ENCODE measurements at regions not wholly inside any gene's neighbourhood (a gene's known extent, or its start where the extent isn't known, plus 50 kb on each side); places are given as distances from the start of the nearest gene placed in this dataset.
"Not testable (repeated sequence)": the region's sequence is repeated elsewhere in the genome, so short reads cannot be mapped to it uniquely, and the experiment has no call there.

DNA sequence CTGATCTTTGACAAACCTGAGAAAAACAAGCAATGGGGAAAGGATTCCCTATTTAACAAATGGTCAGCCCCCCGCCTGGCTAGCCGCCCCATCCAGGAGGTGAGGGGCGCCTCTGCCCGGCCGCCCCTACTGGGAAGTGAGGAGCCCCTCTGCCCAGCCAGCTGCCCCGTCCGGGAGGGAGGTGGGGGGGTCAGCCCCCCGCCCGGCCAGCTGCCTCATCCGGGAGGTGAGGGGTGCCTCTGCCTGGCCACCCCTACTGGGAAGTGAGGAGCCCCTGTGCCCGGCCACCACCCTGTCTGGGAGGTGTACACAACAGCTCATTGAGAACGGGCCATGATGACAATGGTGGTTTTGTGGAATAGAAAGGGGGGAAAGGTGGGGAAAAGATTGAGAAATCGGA lies 717.1 kb downstream of the COL12A1 start:
- not testable (repeated sequence) for DNase-seq (ENCODE audit: low read depth)

DNA sequence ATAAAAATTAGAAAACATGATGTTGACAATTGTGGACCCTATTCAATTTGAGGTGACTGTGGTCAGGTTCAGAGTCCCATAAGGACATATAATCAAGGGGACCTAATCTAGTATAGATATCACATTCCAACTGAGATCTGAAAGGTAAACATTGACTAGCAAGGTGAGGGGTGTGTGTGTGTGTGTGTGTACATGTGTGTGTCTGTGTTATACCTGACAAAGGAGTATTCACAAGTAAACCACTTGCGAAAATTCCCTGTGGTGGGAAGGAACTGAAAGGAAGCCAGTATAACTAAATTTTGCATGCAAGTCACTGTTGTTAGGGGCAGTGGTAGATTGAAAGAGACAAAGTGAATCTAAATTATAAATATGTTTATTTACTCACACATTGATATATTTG lies 723.7 kb downstream of the COL12A1 start:
- DNase-seq (ENCODE audit: low read depth): no peak

DNA sequence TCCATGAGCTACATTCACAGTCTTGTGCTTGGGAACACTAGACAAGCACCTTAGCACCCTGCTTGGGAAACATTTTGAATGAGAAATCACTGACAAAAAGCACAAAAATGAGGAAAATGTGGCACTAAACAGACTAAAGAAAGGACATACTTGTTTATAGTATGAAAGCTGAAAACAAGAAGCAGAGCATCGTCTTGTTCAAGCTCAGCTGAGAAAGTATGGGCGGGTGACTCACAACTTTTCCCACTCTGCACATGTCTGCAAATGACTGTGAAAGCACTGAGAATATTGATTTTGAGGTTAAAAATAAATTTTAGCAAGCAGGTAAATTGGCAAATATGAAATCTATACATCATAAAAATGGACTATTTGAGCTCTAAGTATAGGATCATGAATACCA lies 725.3 kb downstream of the COL12A1 start:
- no peak for DNase-seq (ENCODE audit: low read depth)

DNA sequence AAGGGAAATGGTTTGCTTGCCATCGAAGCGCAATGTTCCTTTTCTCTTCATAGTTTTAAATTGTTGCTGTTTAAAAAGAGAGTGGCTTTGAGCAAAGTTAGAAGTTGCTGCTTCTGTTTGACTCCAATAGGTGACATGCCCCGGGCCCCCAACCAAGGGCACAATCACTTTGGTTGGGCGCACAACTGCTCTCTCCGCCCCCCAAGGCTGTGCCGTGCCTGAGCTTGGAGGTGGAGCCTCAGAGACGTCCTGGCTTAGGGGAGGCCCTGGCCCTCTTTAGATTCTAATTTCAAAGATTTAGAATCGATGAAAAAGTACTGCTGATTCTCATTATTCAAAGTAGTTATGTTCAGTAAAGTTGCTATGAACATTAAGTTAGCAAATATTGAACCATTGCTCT lies 725.9 kb downstream of the COL12A1 start:
- no peak for DNase-seq (ENCODE audit: low read depth)

DNA sequence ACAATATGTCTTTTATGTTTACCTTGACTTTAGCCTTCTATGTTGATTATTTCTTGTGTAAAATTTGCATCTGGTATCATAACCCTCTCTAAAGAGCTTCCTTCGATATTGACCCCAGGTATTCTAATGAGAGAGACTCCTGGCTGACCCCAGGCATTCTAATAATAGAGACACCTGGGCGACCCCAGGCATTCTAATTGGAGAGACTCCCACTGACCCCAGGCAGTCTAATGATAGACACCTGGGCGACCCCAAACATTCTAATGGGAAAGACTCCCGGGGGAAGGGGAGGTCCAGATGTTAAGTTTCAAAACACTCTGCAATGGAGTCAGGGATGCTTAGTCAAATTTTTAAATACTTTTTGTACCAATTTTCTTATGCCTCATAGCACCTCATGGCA lies 726.4 kb downstream of the COL12A1 start:
- no peak for DNase-seq (ENCODE audit: low read depth)

DNA sequence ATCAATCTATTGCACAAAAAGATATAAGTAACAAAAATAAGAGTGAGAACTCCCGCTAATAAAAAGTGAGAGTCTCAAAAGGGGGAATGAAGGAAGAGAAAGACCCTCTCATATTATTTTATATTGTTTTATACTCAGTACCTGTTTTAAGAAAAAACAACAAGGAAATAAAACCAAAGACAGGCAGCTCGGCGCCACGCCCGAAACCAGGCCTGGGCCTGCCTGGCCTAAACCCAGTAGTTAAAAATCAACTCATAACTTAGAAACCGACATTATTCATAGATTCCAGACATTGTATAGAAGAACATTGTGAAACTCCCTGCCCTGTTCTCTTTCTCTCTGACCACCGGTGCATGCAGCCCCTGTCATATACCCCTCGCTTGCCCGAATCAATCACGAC lies 731.8 kb downstream of the COL12A1 start:
- not testable (repeated sequence) for DNase-seq (ENCODE audit: low read depth)

DNA sequence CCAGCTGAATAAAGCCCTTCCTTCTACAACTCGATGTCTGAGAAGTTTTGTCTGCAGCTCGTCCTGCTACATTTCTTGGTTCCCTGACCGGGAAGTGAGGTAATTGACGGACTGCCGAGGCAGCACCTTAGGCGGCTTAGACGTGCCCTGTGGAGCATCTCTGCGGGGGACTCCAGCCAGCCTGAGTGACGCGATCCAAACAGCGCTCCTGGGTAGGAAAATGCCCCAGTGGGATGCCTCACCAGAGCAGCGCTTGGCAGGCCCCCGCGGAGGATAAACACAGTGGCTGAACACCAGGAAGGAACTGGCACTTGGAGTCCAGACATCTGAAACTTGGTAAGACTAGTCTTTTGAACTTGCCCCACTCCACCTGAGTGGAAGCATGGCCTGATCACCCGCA lies 737.3 kb downstream of the COL12A1 start:
- DNase-seq (ENCODE audit: low read depth): not testable (repeated sequence)

DNA sequence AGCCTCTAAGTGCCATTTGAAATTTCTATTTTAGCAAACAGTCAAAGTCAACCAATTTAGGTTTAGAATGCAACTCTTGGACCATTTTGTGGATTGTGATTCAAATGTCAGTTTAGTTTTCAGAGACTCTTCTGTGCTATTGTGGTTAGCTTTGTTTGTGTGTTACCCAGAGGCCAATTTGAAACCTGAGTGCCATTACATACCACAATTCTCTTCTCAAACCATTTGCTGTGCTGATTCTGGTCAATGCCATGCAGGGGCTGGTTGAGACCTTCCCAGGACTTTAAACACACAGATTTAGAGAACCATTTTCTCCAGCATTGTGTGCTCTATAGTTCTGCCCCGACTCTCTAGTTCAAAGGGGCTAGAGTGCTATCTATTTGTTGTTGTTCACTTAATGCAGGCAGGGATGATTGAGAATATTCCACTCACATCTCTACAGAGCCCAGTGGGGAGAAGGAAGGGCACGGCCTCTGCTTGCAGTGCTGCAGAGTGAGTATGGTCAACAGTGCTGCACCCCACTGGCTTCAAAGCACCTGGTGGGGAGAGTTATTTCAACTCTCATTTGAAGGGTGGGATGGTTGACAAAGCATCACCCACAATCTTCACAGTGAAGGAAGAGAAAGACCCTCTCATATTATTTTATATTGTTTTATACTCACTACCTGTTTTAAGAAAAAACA lies 738.2 kb downstream of the COL12A1 start:
- no peak for DNase-seq (ENCODE audit: low read depth)

DNA sequence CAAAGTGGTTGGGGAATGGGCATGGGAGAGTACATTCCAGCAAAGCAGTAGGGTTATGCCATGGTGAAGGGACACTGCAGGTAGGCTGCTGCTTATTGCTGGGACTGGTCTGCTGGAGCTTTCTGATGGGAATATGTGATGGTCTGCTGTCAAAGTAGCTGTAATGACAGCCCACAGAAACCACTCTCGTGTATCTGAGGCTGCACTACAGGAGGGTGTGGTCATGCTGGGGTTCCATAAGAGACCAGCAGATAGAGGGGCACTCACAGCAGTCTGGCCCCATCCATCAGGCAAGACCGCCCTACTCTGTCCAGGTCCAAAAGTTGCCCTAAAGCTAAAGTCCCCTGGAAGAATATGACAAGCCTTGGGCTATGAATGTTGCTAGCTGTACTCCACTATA lies 739.3 kb downstream of the COL12A1 start:
- no peak for DNase-seq (ENCODE audit: low read depth)

DNA sequence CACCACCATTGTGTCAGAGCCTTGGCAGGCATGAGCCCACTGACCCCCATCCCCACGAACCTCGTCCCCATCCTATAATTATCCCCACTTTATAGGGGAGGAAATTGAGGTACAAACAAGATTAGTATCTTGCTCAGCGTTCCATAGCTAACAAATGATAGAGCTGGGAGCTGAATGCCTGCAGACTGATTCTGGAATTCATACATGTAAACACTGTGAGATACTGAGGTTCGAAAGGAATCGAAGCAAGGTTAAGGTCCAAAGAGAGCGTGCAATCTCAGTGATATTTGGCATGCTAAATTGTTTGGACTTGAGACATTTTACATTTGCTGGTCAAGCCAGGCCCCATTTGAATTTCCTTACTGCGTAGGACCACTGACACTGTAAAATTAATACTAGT lies 746.6 kb downstream of the COL12A1 start:
- no peak for DNase-seq (ENCODE audit: low read depth)

DNA sequence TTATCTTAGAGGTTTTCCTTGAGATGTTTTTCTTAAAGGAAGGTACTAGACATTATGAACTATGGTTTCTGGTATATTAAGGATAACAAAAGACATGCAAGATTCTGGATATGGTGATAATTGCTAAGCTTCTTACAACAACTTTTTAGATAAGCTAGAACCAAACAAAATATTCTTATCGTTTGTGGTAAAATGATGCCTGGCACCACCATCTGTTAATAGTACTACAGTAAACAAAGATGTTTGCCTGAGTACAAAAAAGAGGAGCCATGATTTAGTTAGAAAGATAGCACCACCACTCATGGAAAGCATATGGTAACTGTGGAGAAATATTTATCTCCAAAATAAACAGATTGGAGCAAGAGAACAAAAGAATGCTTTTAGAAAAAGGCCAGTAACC lies 747.3 kb downstream of the COL12A1 start:
- no peak for DNase-seq (ENCODE audit: low read depth)

DNA sequence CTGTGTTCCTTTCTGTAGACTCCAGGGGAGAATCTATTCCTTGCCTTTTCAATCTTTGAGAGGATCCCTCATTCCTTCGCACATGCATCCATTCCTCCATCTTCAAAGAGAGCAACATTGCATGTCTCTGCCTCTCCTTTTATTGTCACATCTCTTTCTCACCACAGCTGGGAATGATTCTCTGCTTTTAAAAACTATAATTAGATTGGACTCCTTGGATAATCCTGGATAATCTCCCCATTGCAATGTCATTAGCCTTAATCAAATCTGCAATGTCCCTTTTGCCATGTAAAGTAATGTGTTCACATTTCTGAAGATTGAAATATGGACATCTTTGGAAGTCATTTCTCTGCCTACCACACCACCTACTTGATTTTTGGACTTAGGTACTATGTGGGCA lies 750.1 kb downstream of the COL12A1 start:
- no peak for DNase-seq (ENCODE audit: low read depth)

DNA sequence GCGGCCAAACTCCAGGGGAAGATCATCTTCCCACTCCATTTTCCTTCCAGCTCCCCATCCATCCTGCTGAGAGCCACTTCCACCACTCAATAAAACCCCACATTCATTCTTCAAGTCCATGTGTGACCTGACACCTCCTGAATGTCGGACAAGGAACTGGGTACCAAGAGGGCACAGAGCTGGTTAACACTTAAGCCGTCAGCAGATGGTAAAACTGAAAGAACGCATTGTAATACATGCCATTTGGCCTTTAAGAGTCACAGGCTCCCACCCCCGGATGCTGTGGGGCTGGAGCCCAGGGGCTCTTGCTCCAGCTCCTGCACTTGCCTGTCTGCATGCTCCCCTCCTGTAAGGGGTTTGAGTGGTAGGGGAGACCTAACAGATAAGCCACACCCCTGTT lies 753.9 kb downstream of the COL12A1 start:
- DNase-seq (ENCODE audit: low read depth): no peak

DNA sequence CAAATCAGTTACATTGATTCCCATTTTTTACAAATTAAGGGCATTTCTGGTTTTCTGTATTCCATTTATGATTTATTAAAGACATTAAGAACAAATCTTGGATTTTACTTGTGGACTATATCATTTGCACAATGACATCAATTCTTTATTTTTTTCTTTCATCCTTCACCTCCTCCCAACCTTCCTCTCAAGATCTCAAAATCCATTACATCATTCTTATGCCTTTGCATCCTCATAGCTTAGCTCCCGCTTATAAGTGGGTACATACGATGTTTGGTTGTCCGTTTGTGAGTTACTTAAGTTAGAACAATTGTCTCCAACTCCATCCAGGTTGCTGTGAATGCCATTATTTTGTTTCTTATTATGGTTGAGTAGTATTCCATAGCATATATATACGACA lies 752.8 kb downstream of the CD109 start:
- DNase-seq (ENCODE audit: low read depth): no peak

DNA sequence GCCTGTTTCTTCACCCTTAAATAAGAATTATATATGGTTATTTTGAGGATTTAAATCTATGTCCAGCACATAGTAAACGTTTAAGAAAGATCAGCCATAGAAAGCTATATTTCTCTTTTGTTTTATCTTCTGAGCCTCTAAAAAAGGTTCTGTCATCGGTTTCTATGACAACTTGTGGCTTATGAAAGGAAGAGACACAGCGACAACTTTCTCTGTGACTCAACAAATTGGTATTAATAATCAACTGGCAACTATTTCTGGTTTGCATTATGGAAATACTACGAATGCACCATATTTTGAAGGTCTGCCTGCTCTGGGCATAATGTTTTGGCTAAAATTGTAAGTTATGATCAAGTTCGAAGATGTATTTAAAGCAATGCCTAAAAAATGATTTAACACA lies 751.0 kb downstream of the CD109 start:
- DNase-seq (ENCODE audit: low read depth): no peak

DNA sequence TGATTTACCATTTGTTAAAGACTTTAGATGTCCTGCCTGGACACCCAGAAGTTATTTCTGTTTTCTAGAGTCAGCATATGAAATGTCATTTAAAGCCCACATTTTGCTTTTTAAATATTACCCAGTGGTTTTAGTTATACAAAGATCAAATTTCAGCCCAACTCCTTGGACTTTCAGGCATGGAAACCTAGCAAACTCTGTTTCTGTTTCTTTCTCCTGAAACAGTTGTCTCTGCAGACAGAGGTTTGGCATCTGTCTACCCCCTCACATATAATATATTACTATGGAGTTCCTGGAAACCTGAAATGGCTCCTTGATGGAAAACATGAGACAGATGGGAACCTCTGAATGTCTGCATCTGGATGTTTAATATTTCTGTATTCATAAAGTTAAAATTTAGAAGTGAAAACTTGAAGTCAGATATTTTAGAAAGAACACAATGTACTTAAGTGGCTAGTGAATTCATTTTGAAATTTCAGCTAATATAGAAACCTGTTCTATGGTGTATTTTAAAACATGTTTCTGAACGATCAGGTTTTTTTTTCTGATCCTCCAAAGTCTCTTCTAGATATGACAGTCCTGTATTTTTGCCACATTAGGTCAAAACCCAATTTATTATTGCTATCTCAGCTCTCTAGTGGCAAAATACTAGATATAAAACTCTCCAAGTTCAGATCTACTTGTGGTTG lies 743.3 kb downstream of the CD109 start:
- no peak for DNase-seq (ENCODE audit: low read depth)

DNA sequence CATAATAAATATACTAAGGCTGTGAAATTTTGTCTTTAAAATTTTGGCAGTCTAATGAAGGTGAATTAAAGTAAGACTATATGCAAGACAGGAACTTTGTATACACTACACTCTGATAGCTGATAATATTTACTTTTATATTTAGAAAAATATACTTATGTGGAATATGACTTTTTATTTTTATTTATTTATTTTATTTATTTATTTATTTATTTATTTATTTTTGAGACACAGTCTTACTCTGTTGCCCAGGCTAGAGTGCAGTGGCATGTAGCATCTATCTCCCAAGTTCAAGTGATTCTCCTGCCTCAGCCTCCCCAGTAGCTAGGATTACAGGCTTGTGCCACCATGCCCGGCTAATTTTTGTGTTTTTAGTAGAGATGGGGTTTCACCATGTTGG lies 742.4 kb downstream of the CD109 start:
- not testable (repeated sequence) for DNase-seq (ENCODE audit: low read depth)

DNA sequence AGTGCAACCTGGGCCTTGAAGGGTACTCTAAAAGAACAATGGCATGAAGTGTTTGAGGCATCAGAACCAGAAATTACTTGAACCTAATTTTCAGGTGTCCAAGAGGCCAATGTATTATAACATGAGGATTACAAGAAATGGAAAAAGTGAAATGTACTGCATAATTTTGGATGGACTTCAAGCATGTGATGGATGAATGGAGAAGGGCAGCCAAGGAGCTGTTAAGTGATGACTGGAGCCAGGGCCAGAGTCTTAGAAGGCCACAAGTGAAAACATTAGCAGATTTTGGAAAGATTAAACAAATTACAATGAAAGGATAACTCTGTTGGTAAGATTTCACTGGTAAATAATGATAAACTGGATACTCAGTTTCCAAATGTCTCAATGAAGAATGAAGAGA lies 738.2 kb downstream of the CD109 start:
- peak; percentile 60 for DNase-seq (ENCODE audit: low read depth)

DNA sequence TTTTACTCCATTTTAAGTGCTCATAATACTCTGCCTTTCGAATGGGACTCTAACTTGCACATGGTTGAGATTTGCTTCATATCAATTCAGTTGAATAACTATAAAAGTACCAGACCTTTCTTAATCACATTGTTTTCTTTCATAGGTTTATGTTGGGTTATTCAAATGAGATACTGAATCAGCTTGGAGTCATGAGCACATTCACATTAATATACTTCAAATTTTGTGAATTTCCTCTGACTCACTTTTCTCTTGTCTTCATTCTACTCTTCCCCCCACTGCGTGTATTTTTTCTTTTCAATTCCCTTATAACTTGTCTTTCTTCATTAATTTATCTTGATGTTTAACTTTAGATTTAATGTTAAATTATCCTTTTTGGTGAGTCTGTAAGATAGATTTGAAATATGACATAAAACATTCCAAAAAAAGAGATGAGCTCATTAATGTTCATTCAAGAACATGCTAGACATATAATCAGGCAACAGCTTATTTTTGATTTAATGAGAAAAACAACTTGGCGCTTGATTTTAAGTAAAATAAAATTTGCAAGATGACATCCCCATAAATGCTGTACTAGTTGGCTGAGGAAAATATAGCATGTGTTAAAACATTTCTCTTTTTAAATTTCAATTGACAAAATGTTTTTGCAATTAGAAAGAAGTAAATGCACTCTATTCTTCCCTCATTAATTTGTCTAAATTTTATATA lies 736.0 kb downstream of the CD109 start:
- peak; percentile 31 for DNase-seq (ENCODE audit: low read depth)

DNA sequence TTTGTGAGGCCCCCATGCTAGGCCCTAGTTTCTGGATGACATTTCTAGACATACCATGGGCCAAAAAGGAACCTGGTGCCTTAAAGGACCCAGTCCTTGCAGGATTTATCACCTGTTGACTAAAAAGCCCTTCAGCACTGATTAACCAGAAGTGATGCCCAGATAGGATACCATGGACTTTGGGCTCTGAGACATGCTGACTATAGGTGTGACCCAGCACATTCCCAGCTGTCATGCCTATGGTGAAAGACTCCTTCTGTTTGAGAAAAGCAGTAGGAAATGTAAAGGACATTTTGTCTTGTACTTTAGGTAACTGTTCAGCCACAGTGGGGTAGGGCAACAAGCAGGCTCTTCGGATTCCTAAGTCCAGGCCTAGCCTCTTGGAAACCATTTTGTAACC lies 724.2 kb downstream of the CD109 start:
- DNase-seq (ENCODE audit: low read depth): no peak

DNA sequence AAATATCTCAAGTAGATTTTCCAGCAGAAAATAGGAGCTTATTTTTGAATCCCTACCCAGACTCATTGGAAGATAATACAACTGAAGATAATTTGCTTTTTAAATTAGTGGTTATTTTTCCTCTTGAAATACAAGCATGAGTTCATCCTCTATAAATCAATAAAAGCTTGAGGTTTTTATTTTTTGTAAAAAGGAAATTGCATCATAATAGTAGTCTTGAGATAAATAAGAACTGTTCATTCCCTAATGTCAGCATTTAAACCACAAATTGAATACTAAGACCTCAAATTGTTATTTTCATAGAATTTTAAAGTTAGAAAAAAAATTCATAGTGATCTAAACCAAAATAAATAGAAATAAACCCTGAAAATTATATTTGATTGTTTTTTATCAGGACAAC lies 719.1 kb downstream of the CD109 start:
- DNase-seq (ENCODE audit: low read depth): no peak

DNA sequence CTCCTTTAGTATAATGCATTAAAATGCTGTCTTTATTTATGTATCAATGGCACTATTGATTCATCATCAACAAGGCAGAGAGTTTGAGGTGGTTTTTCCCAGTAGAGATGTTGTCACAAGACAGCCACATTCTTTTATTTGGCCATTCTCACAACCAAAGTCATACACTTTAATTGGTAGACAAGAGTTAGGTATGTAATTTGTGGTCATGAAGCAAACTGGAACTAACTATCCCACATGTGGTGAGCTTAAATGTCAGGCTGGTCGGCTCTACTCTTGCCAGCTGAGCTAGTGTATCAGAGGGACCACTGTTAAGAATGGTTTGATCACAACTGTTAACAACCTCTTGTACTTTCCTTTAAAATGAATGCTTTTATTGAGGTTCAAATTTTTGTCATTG lies 714.6 kb downstream of the CD109 start:
- DNase-seq (ENCODE audit: low read depth): peak; percentile 13

DNA sequence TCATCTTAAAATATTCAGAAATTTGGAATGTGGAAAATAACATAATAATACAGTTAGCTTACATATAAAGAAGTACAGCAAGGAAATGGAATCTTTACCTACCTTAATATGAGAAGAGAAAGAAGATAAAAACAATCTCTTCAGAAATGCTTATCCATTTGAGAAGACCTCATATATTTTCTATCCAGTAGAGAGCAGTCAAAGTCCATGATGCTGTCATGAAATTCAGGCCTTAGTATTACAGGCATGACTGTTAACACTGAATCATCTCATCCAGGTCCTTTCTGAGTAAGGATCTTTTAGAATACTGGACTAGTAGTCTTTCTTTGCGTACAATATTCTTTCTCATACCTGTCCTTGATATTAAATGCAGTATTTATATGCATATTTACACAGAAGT lies 713.4 kb downstream of the CD109 start:
- DNase-seq (ENCODE audit: low read depth): peak; percentile 73

Measured in stromal cell of bone marrow (primary cell).